GM18519 (cell line): ENCODE measurements at regions not wholly inside any gene's neighbourhood (a gene's known extent, or its start where the extent isn't known, plus 50 kb on each side); places are given as distances from the start of the nearest gene placed in this dataset.

ENCODE experiments used
- ATAC-seq: cut with Tn5 transposase; IDR thresholded peaks from one replicate; pipeline ENCODE4 v1.9.1; 2021; ENCODE audit warnings: mild to moderate bottlenecking, moderate library complexity; ENCODE audit not compliant: unreplicated experiment, low FRiP score

- ATAC-seq, result no peak
Measured at GRCh38 chr13:97559981-97560380, 126.0 kb downstream of the RAP2A start.

GRCh38 chr13:97561182-97561581 lies 127.2 kb downstream of the RAP2A start:
- ATAC-seq, result no peak

GRCh38 chr13:97562962-97563361 lies 129.0 kb downstream of the RAP2A start:
- ATAC-seq, result no peak

GRCh38 chr13:97564956-97565355 lies 131.0 kb downstream of the RAP2A start:
- ATAC-seq, result no peak

GRCh38 chr13:97565906-97566305 lies 131.9 kb downstream of the RAP2A start:
- no peak for ATAC-seq

GRCh38 chr13:97566907-97567306 lies 132.9 kb downstream of the RAP2A start:
- ATAC-seq, result no peak

- ATAC-seq, result peak; percentile 99
Measured at GRCh38 chr13:97567510-97568243, 133.7 kb downstream of the RAP2A start.

GRCh38 chr13:97568850-97569249 lies 134.9 kb downstream of the RAP2A start:
- ATAC-seq, result no peak

GRCh38 chr13:97569841-97570240 lies 135.9 kb downstream of the RAP2A start:
- ATAC-seq, result no peak

- no peak for ATAC-seq
Measured at GRCh38 chr13:97570442-97570841, 136.5 kb downstream of the RAP2A start.

- no peak for ATAC-seq
Measured at GRCh38 chr13:97573011-97573410, 139.0 kb downstream of the RAP2A start.

GRCh38 chr13:97574926-97575325 lies 141.0 kb downstream of the RAP2A start:
- peak; percentile 61 for ATAC-seq

- no peak for ATAC-seq
Measured at GRCh38 chr13:97577026-97577425, 143.1 kb downstream of the RAP2A start.

GRCh38 chr13:97582170-97582569 lies 148.2 kb downstream of the RAP2A start:
- ATAC-seq, result no peak

GRCh38 chr13:97583907-97584497 lies 150.0 kb downstream of the RAP2A start:
- no peak for ATAC-seq

GRCh38 chr13:97586941-97587340 lies 153.0 kb downstream of the RAP2A start:
- ATAC-seq, result no peak

GRCh38 chr13:97588993-97589392 lies 155.0 kb downstream of the RAP2A start:
- no peak for ATAC-seq

GRCh38 chr13:97600458-97601075 lies 166.6 kb downstream of the RAP2A start:
- no peak for ATAC-seq

- no peak for ATAC-seq
Measured at GRCh38 chr13:97615266-97615665, 181.3 kb downstream of the RAP2A start.

GRCh38 chr13:97616385-97616784 lies 182.4 kb downstream of the RAP2A start:
- no peak for ATAC-seq

- ATAC-seq, result no peak
Measured at GRCh38 chr13:97621025-97621424, 187.1 kb downstream of the RAP2A start.

GRCh38 chr13:97621631-97622030 lies 187.7 kb downstream of the RAP2A start:
- ATAC-seq, result no peak
